Loucy (cell line): ENCODE measurements at regions not wholly inside any gene's neighbourhood (a gene's known extent, or its start where the extent isn't known, plus 50 kb on each side); places are given as distances from the start of the nearest gene placed in this dataset.
"Not testable (repeated sequence)": the region's sequence is repeated elsewhere in the genome, so short reads cannot be mapped to it uniquely, and the experiment has no call there.

Experiments used
- H2AFZ ChIP-seq: fragments of 200-600 bp; sonication (generic); 2 replicates; pipeline ENCODE4 v1.6.0; 2016; ENCODE audit warnings: antibody characterized with exemption, mild to moderate bottlenecking, low read length, moderate library complexity
- H3F3A ChIP-seq: fragments of 200-600 bp; 2 replicates; pipeline ENCODE4 v1.6.0; 2016; ENCODE audit warnings: antibody characterized with exemption, low read depth, mild to moderate bottlenecking
- H3K27me3 ChIP-seq: fragments of 200-600 bp; sonication (generic); 2 replicates; pipeline ENCODE4 v1.6.1; 2014; ENCODE audit warnings: low read length, mild to moderate bottlenecking; ENCODE audit not compliant: insufficient read depth, poor library complexity, severe bottlenecking
- H3K36me3 ChIP-seq: fragments of 200-600 bp; sonication (generic); 2 replicates; pipeline ENCODE4 v1.6.1; 2016; ENCODE audit warnings: low read length; ENCODE audit not compliant: insufficient read depth
- H3K4me1 ChIP-seq: fragments of 200-600 bp; sonication (generic); 2 replicates; pipeline ENCODE4 v1.5.1; 2014; ENCODE audit warnings: low read length, mild to moderate bottlenecking; ENCODE audit not compliant: insufficient read depth, poor library complexity, severe bottlenecking
- H3K4me2 ChIP-seq: fragments of 200-600 bp; sonication (generic); 2 replicates; pipeline ENCODE4 v1.6.0; 2014; ENCODE audit warnings: antibody characterized with exemption, low read length, low read depth, mild to moderate bottlenecking; ENCODE audit not compliant: poor library complexity, severe bottlenecking
- H3K4me3 ChIP-seq: fragments of 200-600 bp; sonication (generic); 2 replicates; pipeline ENCODE4 v1.5.1; 2014; ENCODE audit warnings: low read length, mild to moderate bottlenecking, mixed read lengths; ENCODE audit not compliant: poor library complexity, severe bottlenecking
- H3K79me2 ChIP-seq: fragments of 200-600 bp; sonication (generic); 2 replicates; pipeline ENCODE4 v1.6.1; 2014; ENCODE audit warnings: low read length; ENCODE audit not compliant: insufficient read depth
- H3K9ac ChIP-seq: fragments of 200-600 bp; sonication (generic); 2 replicates; pipeline ENCODE4 v1.6.0; 2014; ENCODE audit warnings: mild to moderate bottlenecking, low read depth, low read length, moderate library complexity; ENCODE audit not compliant: poor library complexity, severe bottlenecking
- H3K9me2 ChIP-seq: fragments of 200-600 bp; sonication (generic); replicated peaks from 2 replicates; pipeline ENCODE4 v1.6.1; 2016; ENCODE audit warnings: low read depth, low read length, mixed read lengths
- H3K9me3 ChIP-seq: fragments of 200-600 bp; sonication (generic); 2 replicates; pipeline ENCODE4 v1.6.1; 2014; ENCODE audit warnings: mild to moderate bottlenecking, antibody characterized with exemption, low read length, low read depth; ENCODE audit not compliant: insufficient read depth
- H4K20me1 ChIP-seq: fragments of 200-600 bp; sonication (generic); 2 replicates; pipeline ENCODE4 v1.6.0; 2014; ENCODE audit warnings: antibody characterized with exemption, low read length, mild to moderate bottlenecking; ENCODE audit not compliant: insufficient read depth, poor library complexity, severe bottlenecking
- CTCF ChIP-seq: fragments of 200-600 bp; sonication (generic); conservative IDR thresholded peaks from 2 replicates; pipeline ENCODE4 v1.5.1; 2014; ENCODE audit warnings: mild to moderate bottlenecking, antibody characterized with exemption, low read length
- EZH2phosphoT487 ChIP-seq: fragments of 200-600 bp; IDR thresholded peaks from 2 replicates; pipeline ENCODE4 v1.6.1; 2018; ENCODE audit warnings: antibody characterized with exemption, mild to moderate bottlenecking, moderate library complexity, borderline replicate concordance

GRCh38 chr2:114293355-114293754, 149.1 kb upstream of the DPP10 start:
- TF ChIP-seq CTCF (no peak), EZH2phosphoT487 (no peak)
- Histone ChIP-seq H3K4me3 (no peak overlapping the region), H4K20me1 (no peaks in the 10 kb centered on the region), H3K4me1 (no peaks in the 10 kb centered on the region), H3K79me2 (no peaks in the 10 kb centered on the region), H3K4me2 (no peak overlapping the region), H3K27me3 (no peaks in the 10 kb centered on the region), H3K9me2 (no peaks in the 10 kb centered on the region; the same call in 1 of the 2 replicates), H2AFZ (no peak overlapping the region), H3K36me3 (no peaks in the 10 kb centered on the region), H3K9ac (no peak overlapping the region), H3F3A (no peaks in the 10 kb centered on the region), H3K9me3 (no peaks in the 10 kb centered on the region)

GRCh38 chr2:114294741-114295140, 147.7 kb upstream of the DPP10 start:
- H3K9me2 ChIP-seq = no peaks in the 10 kb centered on the region; the same call in 1 of the 2 replicates

GRCh38 chr2:114300351-114300750, 142.1 kb upstream of the DPP10 start:
- H3K27me3 ChIP-seq, H3K79me2 ChIP-seq, H3K4me3 ChIP-seq, H3K9ac ChIP-seq, H3F3A ChIP-seq, H2AFZ ChIP-seq, H4K20me1 ChIP-seq, H3K4me1 ChIP-seq, H3K36me3 ChIP-seq, H3K9me3 ChIP-seq, H3K9me2 ChIP-seq, H3K4me2 ChIP-seq: not testable (repeated sequence)

More at GRCh38 chr2:114294741-114295140, 147.7 kb upstream of the DPP10 start:
- Histone ChIP-seq H3K27me3 (no peaks in the 10 kb centered on the region), H3K4me3 (no peak overlapping the region), H4K20me1 (no peaks in the 10 kb centered on the region), H3K79me2 (no peaks in the 10 kb centered on the region), H3K4me2 (no peak overlapping the region), H3K9me3 (no peaks in the 10 kb centered on the region), H3K9ac (no peak overlapping the region), H3K36me3 (no peaks in the 10 kb centered on the region), H3F3A (no peaks in the 10 kb centered on the region), H3K4me1 (no peaks in the 10 kb centered on the region), H2AFZ (no peak overlapping the region)
- TF ChIP-seq CTCF (no peak), EZH2phosphoT487 (no peak)

GRCh38 chr2:114316532-114317300, 125.7 kb upstream of the DPP10 start:
- Histone ChIP-seq H3K9me2 (no peaks in the 10 kb centered on the region), H3K4me1 (no peaks in the 10 kb centered on the region), H3K4me3 (no peak overlapping the region), H3K27me3 (no peaks in the 10 kb centered on the region), H3K79me2 (no peaks in the 10 kb centered on the region), H3K4me2 (no peak overlapping the region), H3K9me3 (no peaks in the 10 kb centered on the region), H3F3A (no peaks in the 10 kb centered on the region), H3K36me3 (no peaks in the 10 kb centered on the region), H3K9ac (no peak overlapping the region), H2AFZ (no peak overlapping the region), H4K20me1 (no peaks in the 10 kb centered on the region)
- TF ChIP-seq EZH2phosphoT487 = no peak
- no peak for TF ChIP-seq CTCF
